GM12874 (cell line): ENCODE measurements at regions not wholly inside any gene's neighbourhood (a gene's known extent, or its start where the extent isn't known, plus 50 kb on each side); places are given as distances from the start of the nearest gene placed in this dataset.

Experiments used
- TF ChIP-seq, protein P1 (sequence below): IDR thresholded peaks from 2 replicates; pipeline ENCODE4 v1.5.1; 2011; ENCODE audit warnings: low read depth, mild to moderate bottlenecking, control low read depth, low read length, moderate library complexity; ENCODE audit not compliant: insufficient read depth

DNA sequence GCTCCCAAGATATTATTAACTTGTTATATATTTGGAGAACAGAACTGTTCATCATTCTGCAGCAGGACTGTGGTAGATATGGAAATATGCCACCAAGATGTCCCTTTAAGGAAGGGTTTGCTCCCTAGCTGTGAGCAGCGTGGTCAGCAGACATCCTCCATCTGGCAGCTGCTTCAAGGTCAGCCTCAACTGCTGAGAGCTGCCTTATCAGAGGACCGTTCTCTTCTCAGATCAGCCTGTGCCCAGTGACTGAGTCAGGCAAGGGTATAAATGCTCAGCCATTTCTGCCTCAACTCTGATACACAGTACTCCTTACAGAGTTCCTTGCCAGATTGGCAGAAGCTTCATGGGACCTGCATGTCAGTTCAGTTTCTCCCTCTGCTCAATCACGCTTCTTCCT, 63.4 kb upstream of the MAGEB2 start:
- TF ChIP-seq, protein P1, sequence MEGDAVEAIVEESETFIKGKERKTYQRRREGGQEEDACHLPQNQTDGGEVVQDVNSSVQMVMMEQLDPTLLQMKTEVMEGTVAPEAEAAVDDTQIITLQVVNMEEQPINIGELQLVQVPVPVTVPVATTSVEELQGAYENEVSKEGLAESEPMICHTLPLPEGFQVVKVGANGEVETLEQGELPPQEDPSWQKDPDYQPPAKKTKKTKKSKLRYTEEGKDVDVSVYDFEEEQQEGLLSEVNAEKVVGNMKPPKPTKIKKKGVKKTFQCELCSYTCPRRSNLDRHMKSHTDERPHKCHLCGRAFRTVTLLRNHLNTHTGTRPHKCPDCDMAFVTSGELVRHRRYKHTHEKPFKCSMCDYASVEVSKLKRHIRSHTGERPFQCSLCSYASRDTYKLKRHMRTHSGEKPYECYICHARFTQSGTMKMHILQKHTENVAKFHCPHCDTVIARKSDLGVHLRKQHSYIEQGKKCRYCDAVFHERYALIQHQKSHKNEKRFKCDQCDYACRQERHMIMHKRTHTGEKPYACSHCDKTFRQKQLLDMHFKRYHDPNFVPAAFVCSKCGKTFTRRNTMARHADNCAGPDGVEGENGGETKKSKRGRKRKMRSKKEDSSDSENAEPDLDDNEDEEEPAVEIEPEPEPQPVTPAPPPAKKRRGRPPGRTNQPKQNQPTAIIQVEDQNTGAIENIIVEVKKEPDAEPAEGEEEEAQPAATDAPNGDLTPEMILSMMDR, result no peak

DNA sequence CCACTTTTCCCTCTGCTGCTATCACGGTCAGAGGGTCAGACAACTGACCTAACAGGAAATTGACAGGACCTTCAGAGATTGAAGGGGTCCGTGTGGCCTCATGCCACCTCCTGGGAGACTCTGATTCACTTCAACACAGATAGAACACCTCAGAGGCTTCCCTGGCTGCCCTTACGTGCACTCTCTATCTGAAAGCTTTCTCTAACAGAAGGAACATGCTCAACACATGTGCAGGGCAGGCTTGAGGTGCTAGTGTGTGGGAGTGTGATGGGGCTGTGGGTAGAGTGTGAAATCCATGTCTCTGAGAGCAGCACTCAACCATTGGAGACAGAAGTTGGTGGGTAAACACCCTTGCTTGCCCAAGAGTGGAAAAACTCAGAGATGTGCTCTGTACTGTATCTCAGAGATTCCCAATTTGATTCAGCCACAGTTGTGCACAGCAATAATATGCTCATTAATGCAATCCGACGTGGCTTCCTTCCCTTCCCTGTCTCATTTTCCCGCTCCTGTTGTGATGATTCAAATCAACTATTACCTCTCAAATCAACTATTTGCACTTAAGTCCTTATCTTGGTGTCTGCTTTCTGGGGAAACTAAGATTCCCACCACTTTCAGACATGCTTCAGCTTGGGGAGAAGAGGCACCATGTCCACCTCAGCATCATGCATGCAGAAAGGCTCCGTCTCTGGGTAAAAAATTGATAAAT, 62.0 kb upstream of the MAGEB2 start:
- TF ChIP-seq, protein P1, result no peak

DNA sequence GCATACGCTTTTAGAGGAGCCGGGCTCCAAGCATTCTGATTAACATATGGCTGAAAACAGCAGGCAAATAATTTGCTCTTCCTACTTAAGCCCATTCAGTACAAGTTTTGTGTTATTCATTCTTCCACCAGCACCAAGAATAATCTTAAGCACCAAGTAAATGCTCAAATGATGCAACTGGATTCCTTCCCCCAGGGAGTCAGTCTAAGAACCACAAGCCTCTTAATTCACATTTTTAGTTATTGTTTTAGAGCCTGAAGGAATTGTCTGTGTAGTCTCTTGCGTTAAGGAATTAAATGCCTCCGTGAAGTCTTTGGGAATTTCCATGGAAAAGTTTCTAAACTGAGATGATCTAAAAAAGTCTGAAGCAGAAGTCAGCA, 61.5 kb upstream of the MAGEB2 start:
- TF ChIP-seq, protein P1, result no peak

DNA sequence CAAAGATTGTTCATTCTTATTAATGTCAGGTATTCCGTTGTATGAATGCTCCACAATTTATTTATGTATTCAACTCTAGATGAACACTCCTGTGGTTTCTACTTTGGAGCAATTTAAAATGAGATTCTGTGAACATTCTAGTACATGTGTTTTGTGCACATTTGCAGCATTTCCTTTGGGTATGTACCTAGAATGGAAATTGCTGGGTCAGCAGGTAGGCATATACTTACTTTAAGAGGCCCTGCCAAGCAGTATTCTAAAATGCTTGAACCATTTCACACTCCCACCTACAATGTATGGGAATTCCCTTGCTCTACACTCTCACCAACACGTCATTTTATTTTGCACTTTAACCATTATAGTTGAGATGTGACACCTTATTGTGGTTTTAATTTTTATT, 59.4 kb upstream of the MAGEB2 start:
- TF ChIP-seq, protein P1, result no peak

DNA sequence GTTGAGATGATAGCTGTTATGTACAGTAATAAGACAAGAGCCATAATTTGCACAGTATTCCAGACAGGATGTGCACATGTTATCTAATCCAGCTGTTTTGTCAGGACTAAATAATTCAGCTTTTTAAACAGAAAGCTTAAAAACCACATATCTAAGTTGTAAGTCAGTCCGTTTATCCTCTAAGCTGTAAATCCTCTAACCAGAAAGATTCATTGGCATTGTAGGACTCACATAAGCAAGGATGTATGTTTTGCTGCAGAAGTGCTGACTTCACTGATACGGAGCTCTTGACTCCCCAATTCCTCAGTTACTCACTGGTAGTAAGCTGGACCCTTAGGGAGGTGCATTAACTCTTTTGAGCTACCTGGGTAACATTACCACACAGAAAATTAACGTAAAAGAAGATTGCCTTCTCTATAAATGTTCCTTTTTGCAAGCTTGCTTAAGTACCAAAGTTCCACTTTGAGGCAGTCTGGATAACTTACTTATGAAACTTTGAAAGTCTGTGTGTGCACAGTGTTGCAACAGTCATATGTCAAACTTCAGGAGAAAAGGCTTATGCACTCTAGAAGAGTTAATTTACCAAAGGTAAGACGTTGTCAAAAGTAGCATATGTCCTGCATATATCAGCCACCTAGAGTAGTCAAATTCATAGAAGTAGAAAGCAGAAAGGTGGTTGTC, 58.3 kb upstream of the MAGEB2 start:
- TF ChIP-seq, protein P1, result no peak

DNA sequence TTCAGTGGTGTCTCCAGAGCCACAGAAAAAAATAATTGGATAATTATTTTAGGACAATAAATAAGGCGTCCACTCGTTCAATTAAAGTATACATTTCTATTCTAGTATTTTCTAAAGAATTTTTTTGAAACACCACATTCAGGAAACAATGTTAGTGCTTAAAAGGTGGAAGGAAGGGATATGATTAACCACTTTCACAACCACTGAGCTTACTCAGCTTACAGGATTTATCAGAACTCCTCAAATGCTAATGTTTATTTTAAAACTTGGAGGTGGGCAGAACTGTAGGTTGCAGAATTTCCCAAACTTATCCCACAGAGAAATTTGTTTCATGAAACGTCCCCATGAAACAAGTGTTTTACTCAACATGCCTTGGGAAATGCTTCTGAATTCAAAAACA, 54.3 kb upstream of the MAGEB2 start:
- TF ChIP-seq, protein P1, result no peak
